ENCODE measurements at regions not wholly inside any gene's neighbourhood (a gene's known extent, or its start where the extent isn't known, plus 50 kb on each side); places are given as distances from the start of the nearest gene placed in this dataset.
"Not testable (repeated sequence)": the region's sequence is repeated elsewhere in the genome, so short reads cannot be mapped to it uniquely, and the experiment has no call there.

- Mint-ChIP-seq H3K27ac (no peak overlapping the region), H3K9me3 (peaks cover 24% of the 10 kb centered on the region), H3K4me1 (no peaks in the 10 kb centered on the region), H3K36me3 (ENCODE audit: low read depth) (no peaks in the 10 kb centered on the region), H3K4me3 (no peak overlapping the region), H3K27me3 (no peaks in the 10 kb centered on the region)
- ATAC-seq (replicated peaks) = no peak
Observed at GRCh38 chr5:30450153-30450552, 743.3 kb upstream of the CDH6 start.

- peaks cover 17% of the 10 kb centered on the region for H3K9me3 Mint-ChIP-seq
- no peaks in the 10 kb centered on the region for H3K36me3 Mint-ChIP-seq (ENCODE audit: low read depth)
- no peak for ATAC-seq (replicated peaks)
- H3K4me3 Mint-ChIP-seq = no peak overlapping the region
- no peaks in the 10 kb centered on the region for H3K4me1 Mint-ChIP-seq
- no peaks in the 10 kb centered on the region for H3K27me3 Mint-ChIP-seq
- no peak overlapping the region for H3K27ac Mint-ChIP-seq
Observed at GRCh38 chr5:30447431-30447830, 746.1 kb upstream of the CDH6 start.

- H3K4me3 Mint-ChIP-seq = no peak overlapping the region
- H3K27ac Mint-ChIP-seq = no peak overlapping the region
- no peaks in the 10 kb centered on the region for H3K27me3 Mint-ChIP-seq
- H3K4me1 Mint-ChIP-seq = no peaks in the 10 kb centered on the region
- ATAC-seq (replicated peaks) = no peak
- H3K9me3 Mint-ChIP-seq = peaks cover 17% of the 10 kb centered on the region
- no peaks in the 10 kb centered on the region for H3K36me3 Mint-ChIP-seq (ENCODE audit: low read depth)
Observed at GRCh38 chr5:30446456-30446855, 747.0 kb upstream of the CDH6 start.

GRCh38 chr5:30438785-30439184, 754.7 kb upstream of the CDH6 start:
- no peak overlapping the region for H3K27ac Mint-ChIP-seq
- no peaks in the 10 kb centered on the region for H3K36me3 Mint-ChIP-seq (ENCODE audit: low read depth)
- H3K27me3 Mint-ChIP-seq = no peaks in the 10 kb centered on the region
- H3K4me1 Mint-ChIP-seq = no peaks in the 10 kb centered on the region
- peaks cover 16% of the 10 kb centered on the region for H3K9me3 Mint-ChIP-seq
- no peak overlapping the region for H3K4me3 Mint-ChIP-seq
- no peak for ATAC-seq (replicated peaks)

- ATAC-seq (replicated peaks) = no peak
- no peaks in the 10 kb centered on the region for H3K4me1 Mint-ChIP-seq
Observed at GRCh38 chr5:30436691-30437090, 756.8 kb upstream of the CDH6 start.

GRCh38 chr5:30428866-30429407, 764.5 kb upstream of the CDH6 start:
- not testable (repeated sequence) for H3K36me3 Mint-ChIP-seq (ENCODE audit: low read depth); H3K27me3 Mint-ChIP-seq; ATAC-seq (replicated peaks); H3K4me1 Mint-ChIP-seq; H3K4me3 Mint-ChIP-seq; H3K27ac Mint-ChIP-seq; H3K9me3 Mint-ChIP-seq

More at GRCh38 chr5:30436691-30437090, 756.8 kb upstream of the CDH6 start:
- H3K27me3 Mint-ChIP-seq = no peaks in the 10 kb centered on the region
- no peak overlapping the region for H3K27ac Mint-ChIP-seq
- no peak overlapping the region for H3K4me3 Mint-ChIP-seq
- peaks cover 22% of the 10 kb centered on the region for H3K9me3 Mint-ChIP-seq
- H3K36me3 Mint-ChIP-seq (ENCODE audit: low read depth) = no peaks in the 10 kb centered on the region

- H3K4me1 Mint-ChIP-seq = no peaks in the 10 kb centered on the region
- H3K27ac Mint-ChIP-seq = no peak overlapping the region
- H3K4me3 Mint-ChIP-seq = no peak overlapping the region
- peaks cover 18% of the 10 kb centered on the region for H3K9me3 Mint-ChIP-seq
- no peaks in the 10 kb centered on the region for H3K27me3 Mint-ChIP-seq
- ATAC-seq (replicated peaks) = no peak
- H3K36me3 Mint-ChIP-seq (ENCODE audit: low read depth) = no peaks in the 10 kb centered on the region
Observed at GRCh38 chr5:30414078-30414477, 779.4 kb upstream of the CDH6 start.

GRCh38 chr5:30413540-30413939, 779.9 kb upstream of the CDH6 start:
- H3K36me3 Mint-ChIP-seq (ENCODE audit: low read depth) = no peaks in the 10 kb centered on the region
- H3K4me3 Mint-ChIP-seq = no peak overlapping the region
- H3K27me3 Mint-ChIP-seq = no peaks in the 10 kb centered on the region
- H3K9me3 Mint-ChIP-seq = peaks cover 18% of the 10 kb centered on the region
- H3K4me1 Mint-ChIP-seq = no peaks in the 10 kb centered on the region
- no peak overlapping the region for H3K27ac Mint-ChIP-seq
- ATAC-seq (replicated peaks) = no peak

GRCh38 chr5:30405821-30406220, 787.7 kb upstream of the CDH6 start:
- Mint-ChIP-seq H3K4me1 (no peaks in the 10 kb centered on the region), H3K27me3 (no peaks in the 10 kb centered on the region), H3K4me3 (no peak overlapping the region), H3K27ac (no peak overlapping the region), H3K36me3 (ENCODE audit: low read depth) (no peaks in the 10 kb centered on the region), H3K9me3 (peaks cover 7% of the 10 kb centered on the region)
- no peak for ATAC-seq (replicated peaks)

GRCh38 chr5:30401479-30402058, 791.9 kb upstream of the CDH6 start:
- Mint-ChIP-seq H3K36me3 (ENCODE audit: low read depth) (no peaks in the 10 kb centered on the region), H3K27ac (no peak overlapping the region), H3K4me3 (no peak overlapping the region), H3K27me3 (no peaks in the 10 kb centered on the region), H3K9me3 (peaks cover 10% of the 10 kb centered on the region), H3K4me1 (no peaks in the 10 kb centered on the region)
- no peak for ATAC-seq (replicated peaks)

GRCh38 chr5:30398423-30398822, 795.1 kb upstream of the CDH6 start:
- no peaks in the 10 kb centered on the region for H3K4me1 Mint-ChIP-seq

GRCh38 chr5:30392897-30393296, 800.6 kb upstream of the CDH6 start:
- Mint-ChIP-seq H3K27me3 (no peaks in the 10 kb centered on the region), H3K9me3 (peaks cover 30% of the 10 kb centered on the region), H3K4me3 (no peak overlapping the region), H3K27ac (no peak overlapping the region), H3K4me1 (no peaks in the 10 kb centered on the region), H3K36me3 (ENCODE audit: low read depth) (no peaks in the 10 kb centered on the region)
- no peak for ATAC-seq (replicated peaks)

More at GRCh38 chr5:30398423-30398822, 795.1 kb upstream of the CDH6 start:
- H3K27me3 Mint-ChIP-seq = no peaks in the 10 kb centered on the region
- H3K4me3 Mint-ChIP-seq = no peak overlapping the region
- H3K36me3 Mint-ChIP-seq (ENCODE audit: low read depth) = no peaks in the 10 kb centered on the region
- no peak for ATAC-seq (replicated peaks)
- peaks cover 12% of the 10 kb centered on the region for H3K9me3 Mint-ChIP-seq
- no peak overlapping the region for H3K27ac Mint-ChIP-seq

- H3K4me1 Mint-ChIP-seq = no peaks in the 10 kb centered on the region
- H3K9me3 Mint-ChIP-seq = peaks cover 33% of the 10 kb centered on the region
- H3K27ac Mint-ChIP-seq = no peak overlapping the region
- H3K4me3 Mint-ChIP-seq = no peak overlapping the region
- no peak for ATAC-seq (replicated peaks)
- H3K36me3 Mint-ChIP-seq (ENCODE audit: low read depth) = no peaks in the 10 kb centered on the region
- no peaks in the 10 kb centered on the region for H3K27me3 Mint-ChIP-seq
Observed at GRCh38 chr5:30390095-30390494, 803.4 kb upstream of the CDH6 start.

GRCh38 chr5:30387974-30388632, 805.4 kb upstream of the CDH6 start:
- H3K4me3 Mint-ChIP-seq = no peak overlapping the region
- no peaks in the 10 kb centered on the region for H3K27me3 Mint-ChIP-seq
- H3K36me3 Mint-ChIP-seq (ENCODE audit: low read depth) = no peaks in the 10 kb centered on the region
- H3K27ac Mint-ChIP-seq = no peak overlapping the region
- no peaks in the 10 kb centered on the region for H3K4me1 Mint-ChIP-seq
- H3K9me3 Mint-ChIP-seq = peaks cover 29% of the 10 kb centered on the region
- ATAC-seq (replicated peaks) = no peak

- H3K4me1 Mint-ChIP-seq = no peaks in the 10 kb centered on the region
- no peak overlapping the region for H3K4me3 Mint-ChIP-seq
- no peaks in the 10 kb centered on the region for H3K36me3 Mint-ChIP-seq (ENCODE audit: low read depth)
- no peaks in the 10 kb centered on the region for H3K27me3 Mint-ChIP-seq
- no peak for ATAC-seq (replicated peaks)
- peaks cover 27% of the 10 kb centered on the region for H3K9me3 Mint-ChIP-seq
- H3K27ac Mint-ChIP-seq = no peak overlapping the region
Observed at GRCh38 chr5:30385754-30386153, 807.7 kb upstream of the CDH6 start.
